ENCODE measurements at regions not wholly inside any gene's neighbourhood (a gene's known extent, or its start where the extent isn't known, plus 50 kb on each side); places are given as distances from the start of the nearest gene placed in this dataset.

DNA sequence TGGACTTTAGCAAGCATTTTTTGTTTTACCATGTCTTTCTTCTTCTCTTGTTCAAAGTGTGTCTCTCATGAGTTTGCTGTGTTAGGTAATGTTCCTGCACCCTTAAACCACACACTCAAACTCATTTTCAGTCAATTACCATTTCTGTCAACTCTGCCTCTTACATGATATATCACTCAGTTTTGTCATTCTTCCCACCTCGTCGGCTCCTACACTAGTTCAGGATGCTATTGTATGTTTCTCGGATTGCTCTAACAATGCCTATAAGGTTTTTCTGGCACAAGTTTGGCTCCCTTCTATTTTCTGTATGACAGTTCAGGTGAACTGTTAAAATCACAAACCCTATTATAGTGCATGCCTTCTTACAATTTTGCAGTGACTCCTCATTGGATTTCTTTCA is 260.8 kb upstream of the NAV3 start:
- no peak overlapping the region for H3K4me3 ChIP-seq (ENCODE audit: control insufficient read depth, low read depth, low read length)
- no peak for DNase-seq (ENCODE audit: low read depth)
- TF ChIP-seq, protein P1, sequence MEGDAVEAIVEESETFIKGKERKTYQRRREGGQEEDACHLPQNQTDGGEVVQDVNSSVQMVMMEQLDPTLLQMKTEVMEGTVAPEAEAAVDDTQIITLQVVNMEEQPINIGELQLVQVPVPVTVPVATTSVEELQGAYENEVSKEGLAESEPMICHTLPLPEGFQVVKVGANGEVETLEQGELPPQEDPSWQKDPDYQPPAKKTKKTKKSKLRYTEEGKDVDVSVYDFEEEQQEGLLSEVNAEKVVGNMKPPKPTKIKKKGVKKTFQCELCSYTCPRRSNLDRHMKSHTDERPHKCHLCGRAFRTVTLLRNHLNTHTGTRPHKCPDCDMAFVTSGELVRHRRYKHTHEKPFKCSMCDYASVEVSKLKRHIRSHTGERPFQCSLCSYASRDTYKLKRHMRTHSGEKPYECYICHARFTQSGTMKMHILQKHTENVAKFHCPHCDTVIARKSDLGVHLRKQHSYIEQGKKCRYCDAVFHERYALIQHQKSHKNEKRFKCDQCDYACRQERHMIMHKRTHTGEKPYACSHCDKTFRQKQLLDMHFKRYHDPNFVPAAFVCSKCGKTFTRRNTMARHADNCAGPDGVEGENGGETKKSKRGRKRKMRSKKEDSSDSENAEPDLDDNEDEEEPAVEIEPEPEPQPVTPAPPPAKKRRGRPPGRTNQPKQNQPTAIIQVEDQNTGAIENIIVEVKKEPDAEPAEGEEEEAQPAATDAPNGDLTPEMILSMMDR (conservative IDR thresholded peaks at IDR 0.05; ENCODE audit: control insufficient read depth, insufficient read depth, low read depth, low read length): no peak

DNA sequence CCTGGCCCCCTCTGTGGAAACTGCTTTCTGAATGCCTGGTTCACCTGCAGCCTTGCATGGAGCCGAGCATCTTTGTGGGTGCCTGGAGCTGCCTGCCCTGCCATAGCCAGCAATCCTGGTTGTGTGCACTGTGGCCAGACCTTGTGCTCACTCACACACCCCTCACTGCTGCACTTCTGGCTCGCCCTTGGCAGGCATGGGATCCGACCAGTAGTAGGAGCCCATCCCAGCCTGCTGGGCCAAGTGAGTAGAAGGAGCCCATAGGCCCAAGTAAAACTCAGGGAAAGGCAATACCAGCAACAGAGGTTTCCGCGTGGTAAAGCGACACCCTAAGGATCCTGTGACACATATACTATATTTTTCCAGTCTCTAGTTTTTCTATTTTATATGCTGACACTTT is 270.0 kb upstream of the NAV3 start:
- TF ChIP-seq, protein P1 (conservative IDR thresholded peaks at IDR 0.05; ENCODE audit: control insufficient read depth, insufficient read depth, low read depth, low read length): no peak
- no peak overlapping the region for H3K4me3 ChIP-seq (ENCODE audit: control insufficient read depth, low read depth, low read length)
- no peak for DNase-seq (ENCODE audit: low read depth)

DNA sequence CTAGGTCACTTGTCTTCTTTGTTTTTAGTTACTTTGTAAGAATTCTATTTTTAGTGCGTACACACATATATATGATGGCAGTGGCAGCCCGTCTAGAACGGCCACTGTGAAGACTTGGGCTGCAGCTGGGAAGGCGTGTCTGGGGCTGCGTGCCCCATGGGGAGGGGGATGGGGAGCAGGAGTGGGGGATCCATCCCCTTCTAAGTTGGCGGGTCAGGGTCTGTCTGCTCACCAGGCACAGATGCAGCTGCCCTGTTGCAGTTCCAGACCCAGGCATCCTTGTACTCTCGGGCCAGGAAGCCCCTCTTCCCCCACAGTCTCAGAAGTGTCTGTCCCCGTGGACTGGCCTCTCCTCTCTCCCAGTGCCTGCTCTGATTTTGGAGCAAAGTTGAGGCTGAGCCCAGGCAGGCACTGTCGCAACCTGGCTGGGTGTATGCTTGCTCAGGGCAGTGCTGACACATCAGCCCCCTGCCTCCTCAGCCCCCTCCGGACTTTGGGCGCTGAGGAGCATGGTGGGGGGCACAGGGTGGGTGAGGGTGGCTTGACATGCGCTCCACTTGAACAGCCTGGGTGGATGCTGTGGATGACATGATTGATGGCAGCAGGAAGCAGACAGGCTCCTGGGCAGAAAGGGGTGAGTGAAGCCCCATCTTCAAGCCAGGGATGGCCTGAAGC is 271.2 kb upstream of the NAV3 start:
- no peak for DNase-seq (ENCODE audit: low read depth)
- TF ChIP-seq, protein P1 (conservative IDR thresholded peaks at IDR 0.05; ENCODE audit: control insufficient read depth, insufficient read depth, low read depth, low read length): no peak
- H3K4me3 ChIP-seq (ENCODE audit: control insufficient read depth, low read depth, low read length): no peak overlapping the region

DNA sequence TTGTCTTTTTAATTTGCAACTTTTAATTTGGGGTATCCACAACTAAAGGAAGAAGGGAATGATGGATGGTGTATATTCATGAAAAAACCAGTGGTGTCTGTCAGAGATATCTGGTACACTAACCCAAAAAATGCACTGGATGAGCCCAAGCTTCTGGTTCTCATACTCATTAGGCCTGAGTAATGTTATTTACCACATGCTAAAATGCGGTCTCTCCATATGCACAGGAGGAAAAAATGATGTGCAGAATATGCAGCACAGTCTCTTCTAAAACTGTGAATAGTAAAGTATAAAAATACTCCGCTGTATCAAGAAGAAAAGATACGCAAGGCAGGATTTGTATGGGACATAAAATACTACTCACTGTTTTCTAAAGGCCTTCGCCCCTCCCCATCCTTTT is 275.6 kb upstream of the NAV3 start:
- TF ChIP-seq, protein P1 (conservative IDR thresholded peaks at IDR 0.05; ENCODE audit: control insufficient read depth, insufficient read depth, low read depth, low read length): no peak
- DNase-seq (ENCODE audit: low read depth): no peak
- H3K4me3 ChIP-seq (ENCODE audit: control insufficient read depth, low read depth, low read length): no peak overlapping the region

DNA sequence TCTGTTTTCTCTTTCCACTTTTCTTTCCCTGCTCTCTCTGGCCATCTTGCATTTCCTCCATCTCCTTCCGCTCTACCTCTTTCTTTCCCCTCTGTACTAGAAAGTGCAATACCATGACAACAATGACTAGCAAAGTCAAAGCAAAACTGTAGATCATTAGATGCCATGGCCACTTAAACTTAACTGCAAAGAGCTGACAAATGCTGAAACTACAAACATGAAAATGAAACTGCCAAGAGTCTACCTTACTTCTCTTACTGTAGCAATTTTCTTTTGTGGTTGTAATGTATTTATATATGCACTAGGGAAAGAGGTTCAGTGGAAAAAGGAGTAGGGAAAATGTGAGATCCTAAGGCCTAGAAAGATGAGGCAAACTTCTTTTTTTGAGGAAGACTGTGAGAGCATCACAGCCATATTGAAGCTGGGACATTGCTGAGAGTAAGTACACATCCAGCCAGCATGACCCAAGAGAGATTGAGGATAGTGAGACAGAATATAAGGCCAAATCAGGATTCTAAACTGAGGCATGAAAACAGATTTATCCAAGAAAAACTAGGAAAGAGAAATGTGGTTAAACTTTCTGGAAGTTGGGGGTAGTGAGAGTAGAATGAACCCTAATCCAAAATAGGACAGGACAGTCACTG is 276.6 kb upstream of the NAV3 start:
- TF ChIP-seq, protein P1 (conservative IDR thresholded peaks at IDR 0.05; ENCODE audit: control insufficient read depth, insufficient read depth, low read depth, low read length): no peak
- DNase-seq (ENCODE audit: low read depth): no peak
- no peak overlapping the region for H3K4me3 ChIP-seq (ENCODE audit: control insufficient read depth, low read depth, low read length)

DNA sequence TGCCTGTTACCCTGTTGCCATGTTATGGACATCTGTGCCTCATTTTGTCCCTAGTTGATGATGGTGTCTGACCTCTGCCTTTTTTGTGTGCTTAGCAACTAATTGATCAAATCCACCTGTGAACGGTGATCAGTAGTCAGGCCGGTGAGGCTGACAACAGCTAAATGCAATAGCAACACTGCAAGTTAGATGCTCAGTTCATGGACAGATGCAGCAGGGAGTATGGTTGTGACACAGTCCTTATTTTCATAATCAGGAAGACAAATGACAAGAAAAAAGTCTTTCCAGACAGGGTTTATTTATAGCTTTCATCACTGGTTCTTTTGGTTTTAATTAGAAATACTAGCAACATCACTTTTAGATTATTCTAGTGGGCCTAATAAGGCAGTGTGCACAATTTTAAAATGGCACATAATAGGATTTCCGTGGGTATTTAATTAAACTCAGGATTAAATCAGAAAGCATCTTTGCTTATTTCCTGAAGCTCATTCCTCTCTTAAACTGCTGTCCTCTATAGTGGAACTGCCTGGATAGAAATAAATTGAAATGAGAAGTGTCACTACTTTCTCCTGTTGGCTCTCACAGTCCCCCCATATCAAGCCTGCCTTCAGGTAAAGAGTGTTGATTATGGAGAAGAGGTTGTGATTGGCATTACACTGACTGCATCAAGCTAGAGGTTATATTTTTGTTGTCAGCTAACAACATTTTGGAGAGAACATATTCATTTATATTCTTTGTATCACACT is 281.1 kb upstream of the NAV3 start:
- TF ChIP-seq, protein P1 (conservative IDR thresholded peaks at IDR 0.05; ENCODE audit: control insufficient read depth, insufficient read depth, low read depth, low read length): no peak
- H3K4me3 ChIP-seq (ENCODE audit: control insufficient read depth, low read depth, low read length): no peak overlapping the region
- DNase-seq (ENCODE audit: low read depth): no peak
